ENCODE measurements at regions not wholly inside any gene's neighbourhood (a gene's known extent, or its start where the extent isn't known, plus 50 kb on each side); places are given as distances from the start of the nearest gene placed in this dataset.

DNA sequence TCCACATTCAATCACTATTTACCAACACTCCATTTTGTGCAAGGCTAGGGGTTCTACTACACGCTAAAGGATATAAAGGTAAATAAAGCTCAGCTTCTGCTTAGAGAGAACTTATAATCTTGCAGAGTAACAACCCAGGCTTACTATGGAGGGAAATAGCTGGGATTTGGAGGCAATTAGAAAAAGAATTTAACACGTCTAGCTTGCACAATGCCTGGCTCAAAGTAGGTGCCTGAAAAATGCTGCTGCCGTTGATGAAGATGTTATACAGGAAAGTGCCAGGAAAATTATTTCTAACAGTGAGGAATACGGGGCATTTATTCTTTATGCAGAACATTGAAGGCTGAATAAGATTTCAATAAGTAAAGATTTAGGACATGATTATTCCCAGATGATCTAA is 214.2 kb downstream of the KITLG start:
- TF ChIP-seq CTCF (IDR thresholded peaks at IDR 0.05) (no peak), POLR2A (IDR thresholded peaks at IDR 0.05) (no peak), POLR2AphosphoS5 (IDR thresholded peaks at IDR 0.05) (no peak)
